ENCODE measurements at regions not wholly inside any gene's neighbourhood (a gene's known extent, or its start where the extent isn't known, plus 50 kb on each side); places are given as distances from the start of the nearest gene placed in this dataset.

DNA sequence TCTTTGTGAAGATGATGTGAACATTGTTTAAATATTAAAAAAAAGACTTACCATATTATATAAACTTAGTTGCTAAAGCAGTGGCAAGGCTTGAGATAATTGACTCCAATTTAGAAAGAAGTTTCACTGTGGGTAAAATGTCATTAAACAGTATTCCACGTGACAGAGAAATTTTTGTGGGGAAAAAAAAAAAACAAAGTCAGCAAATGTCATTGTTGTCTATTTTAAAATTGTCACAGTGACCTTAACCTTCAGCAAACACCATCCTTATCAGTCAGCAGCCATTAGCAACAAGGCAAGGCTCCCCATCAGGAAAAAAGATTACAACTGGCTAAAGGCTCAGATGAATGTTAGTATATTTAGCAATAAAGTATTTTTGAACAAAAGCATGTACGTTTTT, 99.3 kb upstream of the CDH18 start:
- TF ChIP-seq CTCF (conservative IDR thresholded peaks at IDR 0.05), result no peak
- TF ChIP-seq EZH2 (IDR thresholded peaks at IDR 0.05; ENCODE audit: low read depth), result no peak

All from PC-9 (cell line).